ENCODE measurements at regions not wholly inside any gene's neighbourhood (a gene's known extent, or its start where the extent isn't known, plus 50 kb on each side); places are given as distances from the start of the nearest gene placed in this dataset.

DNA sequence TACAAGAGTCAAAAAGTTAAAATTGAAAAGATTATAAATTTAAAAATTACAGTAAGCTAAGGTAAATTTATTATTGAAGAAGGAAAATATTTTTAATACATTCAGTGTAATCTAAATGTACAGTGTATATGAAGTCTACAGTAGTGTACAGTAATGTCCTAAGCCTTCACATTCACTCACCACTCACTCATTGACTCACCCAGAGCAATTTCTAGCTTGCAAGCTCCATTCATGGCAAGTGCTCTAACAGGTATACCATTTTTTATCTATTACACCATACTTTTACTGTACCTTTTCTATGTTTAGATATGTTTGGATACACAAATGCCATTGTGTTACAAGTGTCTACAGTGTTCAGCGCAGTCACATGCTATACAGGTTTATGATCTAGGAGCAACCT, 389.7 kb downstream of the RASEF start:
- Histone ChIP-seq H3K27me3 (ENCODE audit: insufficient read depth, low read length) (no peaks in the 10 kb centered on the region), H2BK5ac (ENCODE audit: insufficient read length, low read length) (no peak overlapping the region), H3K14ac (ENCODE audit: insufficient read depth, low read length) (no peak overlapping the region), H3K79me1 (ENCODE audit: insufficient read depth, low read depth, low read length, poor library complexity, severe bottlenecking) (no peaks in the 10 kb centered on the region), H2BK12ac (ENCODE audit: insufficient read length, low read depth, low read length) (no peak overlapping the region), H3K56ac (ENCODE audit: insufficient read length, low read depth, low read length) (no peak overlapping the region), H3K23me2 (ENCODE audit: insufficient read length, low read depth, low read length, poor library complexity, severe bottlenecking) (no peaks in the 10 kb centered on the region), H2AK5ac (ENCODE audit: insufficient read length, low read length) (no peak overlapping the region), H3K23ac (ENCODE audit: insufficient read length, low read depth, low read length) (no peak overlapping the region), H4K8ac (replicated peaks; ENCODE audit: insufficient read length, low read depth, low read length) (no peak overlapping the region), H2AFZ (ENCODE audit: low read length) (no peak overlapping the region), H4K20me1 (ENCODE audit: control insufficient read depth, insufficient read depth, insufficient read length) (no peaks in the 10 kb centered on the region), H3K4me1 (ENCODE audit: insufficient read depth, low read length) (no peaks in the 10 kb centered on the region; the same call in 1 of the 2 replicates), H2BK120ac (ENCODE audit: low read depth, low read length, poor library complexity, severe bottlenecking) (no peak overlapping the region), H3K4me2 (ENCODE audit: insufficient read depth, insufficient read length, low read length) (no peak overlapping the region), H2BK20ac (ENCODE audit: low read depth, low read length, poor library complexity, severe bottlenecking) (no peak overlapping the region), H3K27ac (ENCODE audit: insufficient read length, low read depth, low read length) (no peak overlapping the region), H3K9ac (ENCODE audit: extremely low read depth, insufficient read length, low read length) (no peak overlapping the region), H2BK15ac (ENCODE audit: low read depth, low read length) (no peak overlapping the region), H3K18ac (ENCODE audit: insufficient read length, low read depth, low read length) (no peak overlapping the region), H4K5ac (ENCODE audit: insufficient read length, low read depth, low read length) (no peak overlapping the region), H4K91ac (ENCODE audit: insufficient read length, low read depth, low read length) (no peak overlapping the region), H3T11ph (ENCODE audit: low read length) (no peak overlapping the region), H3K9me3 (ENCODE audit: control insufficient read depth, low read depth, low read length) (no peaks in the 10 kb centered on the region), H3K4ac (ENCODE audit: low read depth, low read length) (no peak overlapping the region), H3K79me2 (ENCODE audit: insufficient read depth, low read length) (no peaks in the 10 kb centered on the region)
- H3K36me3 Mint-ChIP-seq (ENCODE audit: insufficient read depth in 1 of 3, low read depth in 3 of 3), result no peaks in the 10 kb centered on the region
- WGBS (ENCODE audit: extremely low coverage, insufficient read length, low lambda C conversion rate), result no CpG with 5 or more reads among the region's 1 CpG
- no peak overlapping the region for H3K4me3 Mint-ChIP-seq
- H3K27me3 Mint-ChIP-seq (ENCODE audit: low read depth), result no peaks in the 10 kb centered on the region
- no peak overlapping the region for H3K27ac Mint-ChIP-seq
- TF ChIP-seq, protein P1, sequence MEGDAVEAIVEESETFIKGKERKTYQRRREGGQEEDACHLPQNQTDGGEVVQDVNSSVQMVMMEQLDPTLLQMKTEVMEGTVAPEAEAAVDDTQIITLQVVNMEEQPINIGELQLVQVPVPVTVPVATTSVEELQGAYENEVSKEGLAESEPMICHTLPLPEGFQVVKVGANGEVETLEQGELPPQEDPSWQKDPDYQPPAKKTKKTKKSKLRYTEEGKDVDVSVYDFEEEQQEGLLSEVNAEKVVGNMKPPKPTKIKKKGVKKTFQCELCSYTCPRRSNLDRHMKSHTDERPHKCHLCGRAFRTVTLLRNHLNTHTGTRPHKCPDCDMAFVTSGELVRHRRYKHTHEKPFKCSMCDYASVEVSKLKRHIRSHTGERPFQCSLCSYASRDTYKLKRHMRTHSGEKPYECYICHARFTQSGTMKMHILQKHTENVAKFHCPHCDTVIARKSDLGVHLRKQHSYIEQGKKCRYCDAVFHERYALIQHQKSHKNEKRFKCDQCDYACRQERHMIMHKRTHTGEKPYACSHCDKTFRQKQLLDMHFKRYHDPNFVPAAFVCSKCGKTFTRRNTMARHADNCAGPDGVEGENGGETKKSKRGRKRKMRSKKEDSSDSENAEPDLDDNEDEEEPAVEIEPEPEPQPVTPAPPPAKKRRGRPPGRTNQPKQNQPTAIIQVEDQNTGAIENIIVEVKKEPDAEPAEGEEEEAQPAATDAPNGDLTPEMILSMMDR (conservative IDR thresholded peaks at IDR 0.05), result no peak
- no peaks in the 10 kb centered on the region; a peak in 1 of 4 replicates for H3K4me1 Mint-ChIP-seq
- no peaks in the 10 kb centered on the region for H3K9me3 Mint-ChIP-seq
- no peak for DNase-seq
